ENCODE measurements at regions not wholly inside any gene's neighbourhood (a gene's known extent, or its start where the extent isn't known, plus 50 kb on each side); places are given as distances from the start of the nearest gene placed in this dataset.
"Not testable (repeated sequence)": the region's sequence is repeated elsewhere in the genome, so short reads cannot be mapped to it uniquely, and the experiment has no call there.

DNA sequence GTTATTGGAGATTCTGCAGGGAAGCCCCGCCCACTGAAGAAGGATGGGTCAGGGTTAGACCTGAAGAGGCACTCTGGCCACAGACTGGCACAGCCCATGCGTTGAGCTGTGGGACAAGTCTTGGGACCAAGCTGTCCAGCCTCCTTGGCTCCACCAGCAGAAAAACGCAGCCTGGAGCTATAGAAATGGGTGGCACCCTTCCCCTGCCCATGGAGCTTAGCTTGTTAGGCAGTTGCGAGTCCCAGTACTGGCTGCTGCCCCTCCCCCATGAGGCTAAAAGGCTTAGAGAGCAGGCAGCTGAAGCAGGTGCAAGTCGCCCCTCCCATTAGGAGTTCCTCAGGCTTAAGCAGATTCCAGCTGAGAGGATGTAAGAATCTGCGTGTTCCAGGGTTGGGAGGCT lies 1124.0 kb upstream of the TMEM132C start:
- no peak for DNase-seq (ENCODE audit: low spot score)

DNA sequence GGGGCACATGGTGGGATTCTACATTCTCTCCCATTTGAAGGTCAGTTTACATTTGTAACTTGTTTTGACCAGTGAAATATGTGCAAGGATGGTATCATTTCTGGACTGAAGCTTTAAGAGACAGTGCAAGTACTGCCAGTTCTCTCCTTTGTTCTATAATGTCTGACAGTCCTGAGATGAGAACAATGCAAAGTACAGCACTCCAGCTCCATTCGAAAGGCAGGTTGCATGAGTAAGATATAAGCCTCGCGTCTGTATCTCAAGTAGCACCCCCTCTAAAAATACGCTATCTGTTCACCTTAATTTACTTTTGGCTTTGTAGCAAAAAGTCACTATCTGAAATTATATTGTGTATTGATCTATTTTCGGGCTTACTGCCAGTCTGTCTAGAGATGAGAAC lies 1122.2 kb upstream of the TMEM132C start:
- DNase-seq (ENCODE audit: low spot score) = no peak

DNA sequence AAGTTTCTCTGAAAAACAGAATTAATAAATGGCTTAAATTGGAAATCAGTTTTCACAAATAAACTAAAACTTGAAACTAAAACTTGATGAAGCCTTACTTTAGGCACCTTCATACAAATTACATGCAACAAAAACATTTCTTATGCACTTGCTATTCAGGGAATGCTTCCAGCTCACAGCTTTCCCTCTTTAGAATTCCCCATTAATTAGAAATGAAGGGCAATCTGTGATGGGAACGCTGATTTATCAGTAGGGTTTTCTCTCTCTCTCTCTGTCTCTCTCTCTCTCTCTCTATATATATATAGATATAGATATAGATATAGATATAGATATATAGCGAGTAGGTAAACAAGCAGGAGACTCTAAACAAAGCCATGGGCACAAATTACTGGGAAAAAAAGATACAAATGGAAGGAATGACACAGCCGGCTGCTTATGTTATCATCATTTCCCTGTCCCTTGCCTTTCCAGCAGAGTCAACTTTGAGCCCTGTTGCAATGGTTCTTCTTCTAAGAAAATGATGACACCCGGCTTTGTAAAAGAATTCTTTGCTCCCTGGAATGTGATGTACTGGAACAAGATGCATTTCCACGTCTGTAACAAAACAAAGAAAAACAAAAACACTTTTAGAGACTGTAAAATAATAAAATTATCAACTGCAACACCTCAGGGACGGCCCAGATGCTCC lies 1121.6 kb upstream of the TMEM132C start:
- no peak for DNase-seq (ENCODE audit: low spot score)

DNA sequence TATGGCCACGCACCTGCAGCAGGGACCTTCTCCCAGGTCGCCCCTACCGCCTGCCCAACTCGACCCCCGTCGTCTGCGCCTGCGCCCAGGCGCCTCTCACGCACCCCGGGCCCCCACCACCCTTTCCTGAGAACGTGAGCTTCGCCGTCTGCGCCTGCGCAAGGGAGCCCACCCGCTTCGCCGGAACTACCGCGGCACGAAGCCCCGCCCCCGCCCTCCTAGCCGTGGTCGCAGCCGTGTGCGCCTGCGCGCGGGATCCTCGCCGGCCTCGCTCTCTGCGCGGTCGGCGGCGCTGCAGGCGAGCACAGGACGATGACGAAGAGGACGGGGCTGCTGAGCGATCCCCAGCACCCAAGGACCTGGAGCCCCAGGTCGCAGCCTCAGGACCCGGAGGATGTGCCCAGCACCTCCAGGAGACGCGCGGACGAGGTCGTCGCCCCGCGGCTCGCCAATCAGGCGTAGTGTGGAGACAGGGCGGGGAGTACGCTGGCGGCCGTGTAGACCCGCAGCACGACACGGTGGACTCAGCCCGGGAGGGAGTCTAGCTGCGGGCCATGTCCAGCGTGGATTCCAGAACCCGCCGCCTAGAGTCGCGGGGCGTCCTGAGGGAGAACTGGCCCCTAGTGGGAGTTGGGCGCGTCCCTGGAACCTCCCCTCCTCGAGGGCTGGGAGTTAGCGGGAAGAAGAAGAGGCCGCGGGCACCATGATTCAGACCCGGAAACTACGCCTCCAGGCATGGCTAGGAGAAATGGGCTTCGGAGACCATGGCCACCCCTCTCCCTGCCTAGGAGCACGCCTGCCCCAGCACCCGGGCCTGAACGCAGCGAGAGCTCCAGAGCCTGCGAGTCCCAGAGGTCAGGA lies 1120.8 kb upstream of the TMEM132C start:
- DNase-seq (ENCODE audit: low spot score) = no peak

DNA sequence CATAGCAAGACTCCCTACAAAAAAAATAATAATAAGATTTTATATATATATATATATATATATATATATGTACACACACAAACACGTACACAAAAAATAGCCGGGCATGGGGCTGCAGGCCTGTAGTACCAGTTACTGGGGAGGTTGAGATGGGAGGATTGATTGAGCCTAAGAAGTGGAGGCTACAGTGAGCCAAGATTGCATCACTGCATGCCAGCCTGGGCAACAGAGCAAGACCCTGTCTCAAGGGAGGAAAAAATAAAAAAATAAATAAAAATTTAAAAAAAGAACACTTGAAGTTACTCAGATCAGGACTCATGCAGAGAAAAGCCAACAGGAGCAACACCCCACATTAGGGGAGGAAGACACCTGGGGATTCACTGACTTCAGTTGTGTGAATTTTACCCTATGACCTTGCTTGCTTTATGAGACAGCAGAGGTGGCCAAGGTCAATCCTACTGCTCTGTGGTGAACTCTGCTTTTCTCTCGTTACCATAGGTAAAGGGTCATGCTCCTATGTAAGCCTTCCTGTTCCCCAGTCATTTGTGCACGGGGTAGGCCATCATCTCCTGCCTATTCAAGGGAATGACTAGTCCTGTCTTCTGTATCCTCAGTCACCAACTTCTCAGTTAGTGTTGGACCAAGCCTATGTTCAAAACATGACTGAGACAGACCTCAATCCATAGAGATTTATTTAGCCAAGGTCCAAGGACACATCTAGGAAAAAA lies 1119.8 kb upstream of the TMEM132C start:
- DNase-seq (ENCODE audit: low spot score) = no peak

DNA sequence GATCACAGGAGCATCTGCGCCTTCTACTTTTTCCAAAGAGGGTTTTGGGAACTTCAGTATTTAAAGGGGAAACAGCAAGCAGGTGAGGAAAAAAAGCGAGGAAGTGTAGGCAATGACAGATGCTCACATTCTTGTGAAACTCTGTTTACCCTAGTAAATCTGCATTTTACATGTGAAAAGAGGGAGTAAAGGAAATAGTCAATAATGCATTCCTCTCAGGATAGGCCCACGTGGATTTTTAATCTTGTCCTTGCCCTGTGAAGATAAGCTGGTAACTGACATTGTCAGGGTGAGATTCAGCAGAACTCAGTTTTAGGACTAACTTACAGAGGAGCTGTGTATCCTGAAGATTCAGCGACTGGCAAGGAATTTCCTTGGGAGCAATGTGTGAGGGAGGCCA lies 1119.2 kb upstream of the TMEM132C start:
- DNase-seq (ENCODE audit: low spot score) = no peak

DNA sequence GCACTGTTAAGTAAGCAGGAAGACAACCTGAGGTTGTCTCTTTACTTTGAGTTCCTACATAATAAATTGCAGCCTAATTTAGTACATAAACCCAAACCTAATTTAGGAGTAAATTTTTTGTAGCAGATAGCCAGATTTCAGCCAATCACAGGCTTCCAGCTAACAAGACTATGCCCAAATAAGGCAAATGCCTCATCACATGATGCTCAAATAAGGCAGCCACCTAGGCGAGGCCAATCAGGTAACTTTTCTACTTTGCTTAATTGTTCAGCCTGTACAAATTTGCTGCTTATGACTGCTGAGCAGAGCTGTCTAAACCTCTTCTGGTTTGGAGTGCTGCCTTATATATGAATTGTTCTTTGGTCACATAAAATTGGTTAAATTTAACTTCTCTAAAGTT lies 1118.7 kb upstream of the TMEM132C start:
- DNase-seq (ENCODE audit: low spot score) = no peak

DNA sequence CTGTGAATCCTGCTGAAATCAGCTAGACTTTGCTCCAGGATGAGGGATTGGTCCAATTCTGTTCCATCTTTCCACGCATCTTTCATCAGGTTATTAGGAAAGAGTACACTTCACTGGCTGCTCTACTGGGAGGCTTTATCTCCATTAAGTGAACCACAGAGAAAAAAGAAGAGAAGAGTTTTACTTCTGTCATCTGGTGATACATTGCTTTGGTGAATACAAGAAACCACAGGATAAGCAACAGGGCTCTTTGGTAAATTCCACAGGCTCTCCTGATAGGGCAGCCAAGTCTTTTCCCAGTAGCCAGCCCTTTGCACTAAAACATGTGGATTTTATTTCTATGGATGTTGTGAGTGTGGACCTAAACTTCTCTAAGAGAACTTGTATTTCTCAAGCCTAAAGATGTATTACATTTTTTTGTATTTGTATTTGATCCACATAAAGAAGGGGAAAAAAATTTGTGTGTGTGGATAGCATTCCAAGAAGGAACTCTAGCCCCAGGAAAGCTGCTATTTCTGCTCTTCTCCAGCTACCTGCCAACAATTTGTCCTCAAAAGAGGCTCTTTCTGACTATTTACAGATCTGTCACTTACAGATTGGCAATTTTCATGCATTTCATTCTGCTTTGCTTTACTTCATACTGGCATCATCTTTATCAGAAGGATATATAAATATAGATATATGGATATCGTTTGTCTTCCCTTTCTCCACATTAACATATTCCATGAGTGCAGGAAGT lies 1117.6 kb upstream of the TMEM132C start:
- DNase-seq (ENCODE audit: low spot score) = no peak

DNA sequence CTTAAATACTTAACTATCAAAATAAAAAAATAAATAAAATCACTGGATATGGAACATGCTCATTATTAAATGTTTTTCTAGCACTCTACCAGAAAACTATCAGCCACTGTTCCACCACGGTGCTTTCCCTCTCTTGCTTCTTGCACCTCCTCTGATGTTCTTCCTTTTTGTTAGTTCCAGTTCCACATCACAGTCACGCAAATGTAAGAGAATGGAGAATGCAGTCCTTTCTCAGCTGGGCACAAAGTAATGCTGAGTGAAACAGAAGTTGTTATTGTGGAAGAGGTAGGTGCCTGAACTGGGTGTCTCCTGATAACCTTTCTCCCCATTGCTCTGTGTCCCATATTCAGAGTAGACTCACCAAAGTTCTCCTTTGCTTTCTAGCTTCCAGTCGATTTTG lies 1116.9 kb upstream of the TMEM132C start:
- no peak for DNase-seq (ENCODE audit: low spot score)

DNA sequence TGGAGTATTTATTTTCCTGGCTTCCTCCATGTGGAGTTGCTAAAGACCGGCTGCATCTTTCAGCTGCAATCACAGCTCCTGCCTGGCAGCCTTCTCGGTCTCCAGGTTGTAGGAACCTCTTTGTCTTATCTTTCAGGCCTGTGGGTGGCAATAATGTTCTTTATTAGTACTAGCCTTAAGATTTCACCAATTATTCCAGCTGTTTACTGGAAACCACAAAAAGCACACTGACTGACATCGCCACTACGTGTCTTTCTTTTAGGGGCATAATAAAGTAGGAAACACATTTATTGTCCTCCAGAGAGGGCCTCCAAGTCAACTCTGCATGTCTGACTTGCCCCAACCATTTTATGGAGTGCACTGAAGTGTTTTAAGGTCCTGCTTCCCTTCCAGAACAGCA lies 1116.5 kb upstream of the TMEM132C start:
- no peak for DNase-seq (ENCODE audit: low spot score)

DNA sequence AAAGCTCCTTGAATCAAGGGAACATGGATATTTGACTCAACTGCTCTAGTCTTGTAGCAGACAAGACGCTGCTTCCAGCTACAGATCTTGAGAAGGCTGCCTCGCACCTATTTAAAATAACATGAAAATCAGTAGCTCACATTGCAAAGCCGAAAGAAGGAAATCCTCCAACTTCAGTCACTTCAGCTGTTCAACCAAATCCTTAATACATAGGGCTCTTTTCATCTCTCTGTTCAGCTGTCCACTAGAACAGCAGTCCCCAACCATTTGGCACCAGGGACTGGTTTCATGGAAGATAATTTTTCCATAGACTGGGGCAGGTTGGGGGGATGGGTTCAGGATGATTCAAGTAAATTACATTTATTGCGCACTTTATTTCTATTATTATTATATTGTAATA lies 1116.0 kb upstream of the TMEM132C start:
- no peak for DNase-seq (ENCODE audit: low spot score)

DNA sequence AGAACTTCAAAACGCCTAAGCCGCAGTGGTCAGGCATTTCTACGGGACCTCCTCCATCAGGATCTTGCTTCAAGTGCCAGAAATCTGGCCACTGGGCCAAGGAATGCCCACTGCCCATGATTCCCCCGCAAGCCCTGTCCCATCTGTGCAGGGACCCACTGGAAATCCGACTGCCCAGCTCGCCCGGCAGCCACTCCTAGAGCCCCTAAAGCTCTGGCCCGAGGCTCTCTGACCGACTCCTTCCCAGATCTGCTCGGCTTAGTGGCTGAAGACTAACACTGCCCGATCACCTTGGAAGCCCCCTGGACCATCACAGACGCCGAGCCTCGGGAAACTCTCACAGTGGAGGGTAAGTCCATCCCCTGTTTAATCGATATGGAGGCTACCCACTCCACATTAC lies 1113.0 kb upstream of the TMEM132C start:
- DNase-seq (ENCODE audit: low spot score) = no peak

DNA sequence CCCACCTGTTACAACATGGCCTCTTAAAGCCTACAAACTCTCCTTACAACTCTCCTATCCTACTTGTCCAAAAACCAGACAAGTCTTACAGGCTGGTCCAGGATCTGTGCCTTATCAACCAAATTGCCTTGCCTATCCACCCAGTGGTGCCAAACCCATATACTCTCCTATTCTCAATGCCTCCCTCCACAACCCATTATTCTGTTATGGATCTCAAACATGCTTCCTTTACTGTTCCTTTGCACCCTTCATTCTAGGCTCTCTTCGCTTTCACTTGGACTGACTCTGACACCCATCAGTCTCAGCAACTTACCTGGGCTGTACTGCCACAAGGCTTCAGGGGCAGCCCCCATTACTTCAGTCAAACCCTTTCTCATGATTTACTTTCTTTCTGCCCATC lies 1112.1 kb upstream of the TMEM132C start:
- DNase-seq (ENCODE audit: low spot score) = not testable (repeated sequence)

DNA sequence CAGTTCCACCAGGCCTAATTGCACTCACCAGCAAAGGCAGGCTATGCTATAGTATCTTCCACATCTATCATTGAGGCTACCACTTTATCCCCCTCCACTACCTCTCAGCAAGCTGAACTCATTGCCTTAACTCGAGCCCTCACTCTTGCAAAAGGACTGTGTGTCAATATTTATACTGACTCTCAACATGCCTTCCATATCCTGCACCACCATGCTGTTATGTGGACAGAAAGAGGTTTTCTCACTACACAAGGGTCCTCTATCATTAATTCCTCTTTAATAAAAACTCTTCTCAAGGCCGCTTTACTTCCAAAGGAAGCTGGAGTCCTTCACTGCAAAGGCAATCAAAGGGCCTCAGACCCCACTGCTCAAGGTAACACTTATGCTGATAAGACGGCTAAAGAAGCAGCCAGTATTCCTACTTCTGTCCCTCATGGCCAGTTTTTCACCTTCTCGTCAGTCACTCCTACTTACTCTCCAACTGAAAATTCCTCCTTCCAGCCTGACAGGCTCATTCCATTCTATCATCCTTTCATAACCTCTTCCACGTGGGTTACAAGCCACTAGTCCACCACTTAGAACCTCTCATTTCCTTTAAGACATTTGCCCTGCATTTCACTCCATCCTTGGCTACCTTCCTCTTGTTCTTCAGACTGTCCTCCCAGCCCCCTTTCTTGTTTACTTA lies 1110.9 kb upstream of the TMEM132C start:
- DNase-seq (ENCODE audit: low spot score) = not testable (repeated sequence)

DNA sequence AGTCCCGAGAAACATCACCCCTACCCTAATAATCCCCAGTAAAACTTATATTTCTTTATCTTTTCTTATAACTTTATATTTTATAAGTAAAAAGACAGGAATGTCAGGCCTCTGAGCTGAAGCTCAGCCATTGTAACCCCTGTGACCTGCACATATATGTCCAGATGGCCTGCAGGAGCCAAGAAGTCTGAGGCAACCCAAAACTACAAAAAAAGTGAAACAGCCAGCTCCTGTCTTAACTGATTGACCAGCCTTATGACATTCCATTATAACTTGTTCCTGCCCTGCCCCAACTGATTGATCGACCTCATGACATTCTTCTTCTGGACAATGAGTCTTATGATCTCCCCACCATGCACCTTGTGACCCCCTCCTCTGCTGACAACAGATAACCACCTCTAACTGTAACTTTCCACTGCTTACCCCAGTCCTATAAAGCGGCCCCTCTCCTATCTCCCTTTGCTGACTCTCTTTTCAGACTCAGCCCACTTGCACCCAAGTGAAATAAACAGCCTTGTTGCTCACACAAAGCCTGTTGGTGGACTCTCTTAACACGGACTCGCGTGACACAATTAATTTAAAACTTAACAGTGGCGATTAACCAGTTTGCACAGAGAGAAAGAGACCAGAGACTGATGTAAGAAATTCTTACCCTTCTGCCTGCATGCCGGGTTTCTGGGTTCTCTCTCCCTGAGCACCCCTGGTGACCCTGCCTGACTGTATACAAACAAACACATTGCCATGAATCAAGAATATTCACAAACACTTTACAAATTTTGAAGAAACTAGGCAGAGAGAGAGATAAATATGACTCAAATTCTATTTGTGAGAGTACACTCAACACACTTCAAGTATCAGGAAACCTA lies 1109.2 kb upstream of the TMEM132C start:
- DNase-seq (ENCODE audit: low spot score) = not testable (repeated sequence)

DNA sequence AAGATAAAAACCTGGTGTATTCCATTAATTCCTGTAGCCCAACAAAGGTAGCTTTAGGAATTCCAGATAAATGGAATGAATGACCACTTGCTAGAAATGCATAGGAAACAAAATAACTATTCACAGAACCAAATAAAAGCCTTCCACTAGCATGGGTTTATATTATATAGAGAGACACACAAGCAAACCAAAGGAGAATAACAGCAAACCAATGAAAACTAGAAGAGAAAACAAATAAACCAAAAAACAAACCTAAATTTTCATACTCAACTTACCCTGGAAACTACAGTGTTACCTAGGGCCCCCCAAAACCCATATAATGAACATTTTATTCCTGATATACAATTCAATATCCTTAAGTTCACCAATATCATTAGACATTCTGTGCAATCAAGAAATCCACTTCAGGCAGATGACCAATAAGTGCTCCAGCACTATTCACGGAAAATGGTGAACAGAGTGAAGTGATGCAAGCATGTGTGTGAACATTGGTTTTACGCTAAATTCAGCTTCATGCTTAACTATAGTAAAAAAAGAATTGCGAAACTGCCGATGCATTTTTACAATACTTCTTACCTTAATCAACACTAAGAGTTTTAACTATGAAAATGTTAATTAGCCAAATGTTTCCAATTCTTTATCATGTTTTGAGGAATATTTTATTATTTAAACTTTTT lies 1108.4 kb upstream of the TMEM132C start:
- no peak for DNase-seq (ENCODE audit: low spot score)

DNA sequence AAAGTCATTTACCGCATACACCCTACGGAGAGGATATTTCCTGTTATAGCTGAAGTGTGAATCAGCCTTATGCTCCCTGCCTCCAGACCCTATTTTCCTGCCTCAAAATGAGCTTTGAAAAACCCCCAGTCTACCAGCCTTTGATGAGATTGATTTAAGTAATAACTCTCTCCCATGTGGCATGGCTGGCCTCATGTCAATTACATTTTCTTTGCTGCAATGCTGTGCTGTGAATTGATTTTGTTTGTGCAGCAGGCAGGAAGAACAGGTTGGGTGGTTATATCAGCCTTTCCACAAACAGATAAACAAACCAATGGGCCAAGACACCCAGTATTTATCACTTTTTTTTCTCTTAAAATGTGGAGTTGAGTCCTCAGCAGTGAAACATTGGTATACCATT lies 1105.5 kb upstream of the TMEM132C start:
- DNase-seq (ENCODE audit: low spot score) = no peak

DNA sequence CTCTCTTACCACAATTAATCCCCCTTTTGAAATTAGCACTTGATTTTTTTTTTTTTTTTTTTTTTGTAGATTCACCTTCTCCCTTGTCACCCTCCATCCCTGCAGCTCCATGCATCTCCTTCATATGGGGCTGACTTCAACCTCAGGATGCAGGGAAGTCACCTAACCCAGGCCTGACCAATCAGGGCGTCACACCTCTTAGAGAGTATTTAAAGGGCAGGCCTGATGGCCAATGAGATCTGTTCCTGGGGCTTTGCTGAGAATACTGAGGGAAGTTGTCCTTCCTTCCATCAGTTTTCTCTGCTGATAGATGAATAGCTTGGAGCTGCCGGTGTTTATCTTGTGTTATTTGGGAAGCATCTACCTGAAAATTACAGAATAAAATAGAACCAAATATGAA lies 1104.7 kb upstream of the TMEM132C start:
- DNase-seq (ENCODE audit: low spot score) = no peak

DNA sequence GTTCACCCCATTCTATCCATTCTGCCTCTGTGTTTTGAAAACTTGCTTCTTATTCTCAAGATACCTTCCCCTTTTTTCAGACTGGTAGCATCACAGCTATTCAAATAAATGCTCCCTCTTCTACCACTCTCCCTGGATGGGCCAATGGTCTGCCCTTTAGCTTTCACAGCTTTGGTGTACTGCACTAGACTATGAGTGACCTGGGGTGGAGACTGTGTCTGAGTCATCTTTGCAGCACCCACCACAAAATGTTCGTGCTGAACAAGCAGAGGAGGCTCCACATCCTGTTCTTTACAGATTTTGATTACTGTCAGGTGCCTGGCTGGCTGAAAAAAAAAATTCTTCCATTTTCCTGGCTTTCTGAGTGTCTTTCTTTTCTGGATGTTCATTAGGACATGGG lies 1104.1 kb upstream of the TMEM132C start:
- DNase-seq (ENCODE audit: low spot score) = no peak

Data from D341Med (cell line).